IMR-90 (cell line): ENCODE measurements at regions not wholly inside any gene's neighbourhood (a gene's known extent, or its start where the extent isn't known, plus 50 kb on each side); places are given as distances from the start of the nearest gene placed in this dataset.

ENCODE experiments used
- ATAC-seq: fragments of 200-7000 bp; cut with Tn5 transposase; 2 replicates; pipeline ENCODE4 v1.9.1; 2020; ENCODE audit warnings: low read depth, mild to moderate bottlenecking, moderate library complexity
- BruUV-seq: library from RNA; stranded (reverse); fragments of 400-500 nt; replicated peaks from 2 replicates; lab custom pipeline; 2021; lab: Mats Ljungman, UMichigan
- CTCF ChIA-PET: fragments of 300-600 bp; formaldehyde crosslinking; extraction: SDS; loops from one replicate; lab custom pipeline; 2021; ENCODE audit warnings: antibody characterized with exemption; lab: Yijun Ruan, JAX
- POLR2A ChIA-PET: fragments of 300-600 bp; sonication (Branson Sonifier 250); formaldehyde crosslinking; loops from one replicate; lab custom pipeline; 2022; ENCODE audit warnings: antibody characterized with exemption; ENCODE audit not compliant: unreplicated experiment; lab: Charles Lee
- DNase-seq: peaks from one replicate; pipeline ENCODE4 v3.0.0; 2013
- H2AFZ ChIP-seq: replicated peaks from 2 replicates; pipeline ENCODE3; 2013; ENCODE audit warnings: low read length, mild to moderate bottlenecking; ENCODE audit not compliant: poor library complexity
- H2AK5ac ChIP-seq: 2 replicates; pipeline ENCODE4 v1.6.1; 2013; ENCODE audit warnings: low read depth, low read length, inconsistent platforms
- H2AK9ac ChIP-seq: replicated peaks from 2 replicates; pipeline ENCODE3; 2013; ENCODE audit warnings: mild to moderate bottlenecking, low read depth, low read length, moderate library complexity; ENCODE audit not compliant: poor library complexity
- H2BK120ac ChIP-seq: 2 replicates; pipeline ENCODE4 v1.6.1; 2013; ENCODE audit warnings: low read depth, low read length, inconsistent platforms
- H2BK15ac ChIP-seq: 3 replicates; pipeline ENCODE4 v1.6.1; 2013; ENCODE audit warnings: low read depth, low read length, inconsistent platforms
- H2BK20ac ChIP-seq: 2 replicates; pipeline ENCODE4 v1.6.1; 2013; ENCODE audit warnings: low read depth, mild to moderate bottlenecking, inconsistent platforms, low read length, moderate library complexity
- H2BK5ac ChIP-seq: 2 replicates; pipeline ENCODE4 v1.6.1; 2013; ENCODE audit warnings: mild to moderate bottlenecking, low read depth, low read length, inconsistent platforms; ENCODE audit not compliant: poor library complexity, severe bottlenecking
- H3K14ac ChIP-seq: replicated peaks from 2 replicates; pipeline ENCODE4 v1.6.1; 2013; ENCODE audit warnings: low read depth, low read length, inconsistent platforms
- H3K18ac ChIP-seq: 2 replicates; pipeline ENCODE4 v1.6.1; 2013; ENCODE audit warnings: low read depth, low read length, control low read depth
- H3K23ac ChIP-seq: 2 replicates; pipeline ENCODE4 v1.6.1; 2013; ENCODE audit warnings: low read depth, low read length, inconsistent platforms
- H3K27ac ChIP-seq: 2 replicates; pipeline ENCODE4 v1.5.1; 2013; ENCODE audit warnings: mild to moderate bottlenecking, control low read depth, low read length; ENCODE audit not compliant: insufficient read depth
- H3K27me3 ChIP-seq: 2 replicates; pipeline ENCODE4 v1.6.1; 2013; ENCODE audit warnings: low read length; ENCODE audit not compliant: control insufficient read depth, insufficient read depth
- H3K36me3 ChIP-seq: 2 replicates; pipeline ENCODE4 v1.6.1; 2013; ENCODE audit warnings: low read length, mixed read lengths; ENCODE audit not compliant: control insufficient read depth, insufficient read depth
- H3K4ac ChIP-seq: 2 replicates; pipeline ENCODE4 v1.6.1; 2013; ENCODE audit warnings: low read depth, low read length, inconsistent platforms
- H3K4me1 ChIP-seq: 2 replicates; pipeline ENCODE4 v1.6.1; 2013; ENCODE audit warnings: low read length, mixed read lengths; ENCODE audit not compliant: control insufficient read depth, insufficient read depth
- H3K4me2 ChIP-seq: 2 replicates; pipeline ENCODE4 v1.6.1; 2013; ENCODE audit warnings: low read depth, mild to moderate bottlenecking, control low read depth, low read length, moderate library complexity
- H3K4me3 ChIP-seq: 2 replicates; pipeline ENCODE4 v1.5.1; 2013; ENCODE audit warnings: low read depth, mild to moderate bottlenecking, control low read depth, low read length, moderate library complexity; ENCODE audit not compliant: insufficient read depth
- H3K56ac ChIP-seq: 2 replicates; pipeline ENCODE4 v1.6.1; 2013; ENCODE audit warnings: low read length, inconsistent platforms; ENCODE audit not compliant: insufficient read depth; ENCODE audit errors: extremely low read depth
- H3K79me1 ChIP-seq, 2 experiments: 2 replicates each; pipeline ENCODE4 v1.6.1; 2013; ENCODE audit warnings: low read length in 2 of 2, inconsistent platforms in 1 of 2, low read depth in 1 of 2
- H3K9ac ChIP-seq: 2 replicates; pipeline ENCODE4 v1.6.1; 2013; ENCODE audit warnings: low read depth, low read length, control low read depth
- H3K9me1 ChIP-seq: 2 replicates; pipeline ENCODE4 v1.6.1; 2013; ENCODE audit warnings: low read length, inconsistent platforms; ENCODE audit not compliant: insufficient read depth
- H3K9me3 ChIP-seq: 2 replicates; pipeline ENCODE4 v1.6.1; 2013; ENCODE audit warnings: low read length; ENCODE audit not compliant: control insufficient read depth, insufficient read depth
- H4K20me1 ChIP-seq: 2 replicates; pipeline ENCODE4 v1.6.1; 2013; ENCODE audit warnings: low read length, inconsistent platforms; ENCODE audit not compliant: insufficient read depth
- H4K5ac ChIP-seq: 2 replicates; pipeline ENCODE4 v1.6.1; 2013; ENCODE audit warnings: mild to moderate bottlenecking, low read depth, low read length, control low read depth
- H4K8ac ChIP-seq, 2 experiments: 2 replicates each; pipeline ENCODE4 v1.6.1; 2013; ENCODE audit warnings: low read depth in 2 of 2, low read length in 2 of 2, control low read depth in 1 of 2, inconsistent platforms in 1 of 2
- H4K91ac ChIP-seq: 2 replicates; pipeline ENCODE4 v1.6.1; 2013; ENCODE audit warnings: low read depth, low read length, inconsistent platforms; ENCODE audit not compliant: insufficient read depth
- FOS ChIP-seq: fragments of 150-350 bp; IDR thresholded peaks from 2 replicates; pipeline ENCODE4 v1.6.1; 2016; ENCODE audit warnings: low read depth, low read length
- RAD21 ChIP-seq: IDR thresholded peaks from 2 replicates; pipeline ENCODE4 v1.6.1; 2012; ENCODE audit warnings: low read length, improper control_type of control experiment
- SMC3 ChIP-seq: fragments of 150-350 bp; IDR thresholded peaks from 2 replicates; pipeline ENCODE4 v1.6.1; 2016; ENCODE audit warnings: low read depth, mild to moderate bottlenecking, antibody characterized with exemption, low read length, moderate library complexity
- WGBS, 2 experiments: methylation state at CpG; one replicate each; pipeline versions ENCODE4 v1.1.5 to v1.1.7; 2013; ENCODE audit warnings: missing lambda C conversion rate in 2 of 2; ENCODE audit not compliant: insufficient read length in 1 of 2; ENCODE audit errors: extremely low coverage in 2 of 2; 5-methylcytosine and 5-hydroxymethylcytosine counted together
- dilution Hi-C: fragments of 300-500 bp; cut with HindIII; formaldehyde crosslinking; loops from one replicate; pipeline ENCODE4 v1.14.3; 2018; ENCODE audit warnings: low sequenced_read_pairs; ENCODE audit not compliant: unreplicated experiment
- in situ Hi-C: fragments of 300-500 bp; cut with MboI; formaldehyde crosslinking; loops from 3 replicates; pipeline ENCODE4 v1.14.3; 2019; ENCODE audit warnings: low sequenced_read_pairs, inconsistent platforms, mixed read lengths
- intact Hi-C: fragments of 100-400 bp; cut with micrococcal nuclease; formaldehyde crosslinking; loops from 2 replicates; pipeline ENCODE4 v1.10.0; 2022
- TF ChIP-seq, protein P1 (sequence below): conservative IDR thresholded peaks from 2 replicates; pipeline ENCODE4 v1.5.1; 2012; ENCODE audit warnings: mild to moderate bottlenecking, low read depth, low read length, improper control_type of control experiment

DNA sequence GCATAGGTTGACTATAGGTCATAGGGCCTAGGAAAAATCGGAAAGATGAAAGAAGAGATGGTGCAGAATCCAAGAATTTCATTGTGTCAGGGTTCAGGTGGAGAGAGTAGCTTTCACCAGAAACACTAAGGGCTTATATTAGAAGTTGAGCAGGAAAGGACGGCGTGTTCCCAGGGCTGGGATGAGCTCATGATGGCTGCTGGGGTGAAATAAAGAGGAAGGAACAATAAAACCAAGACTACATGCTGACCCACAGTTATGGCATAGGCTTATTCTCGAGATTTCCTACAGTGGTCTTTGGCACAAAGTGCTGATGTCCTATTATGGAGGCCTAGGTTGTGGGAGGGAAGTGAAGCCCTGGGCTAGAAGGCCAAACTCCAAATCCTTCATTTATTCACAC lies 195.8 kb downstream of the PTEN start:
- Histone ChIP-seq H2BK5ac (no peak overlapping the region), H3K9ac (no peak overlapping the region), H3K79me1 (no peaks in the 10 kb centered on the region; a peak in 1 of 4 replicates), H3K27me3 (no peaks in the 10 kb centered on the region), H2AK5ac (no peak overlapping the region), H3K4me1 (peaks cover 19% of the 10 kb centered on the region), H3K4me3 (no peak overlapping the region), H3K18ac (no peak overlapping the region), H2BK120ac (0 out of 2 replicates have a peak overlapping the region, but pooled peaks have one; percentile 17), H3K14ac (no peak overlapping the region), H3K56ac (no peak overlapping the region), H2BK15ac (no peak overlapping the region), H3K36me3 (no peaks in the 10 kb centered on the region), H2BK20ac (no peak overlapping the region), H4K5ac (no peak overlapping the region), H4K20me1 (0 out of 2 replicates have a peak, but pooled peaks cover 3% of the 10 kb centered on the region), H3K23ac (no peak overlapping the region), H3K9me3 (no peaks in the 10 kb centered on the region), H2AK9ac (no peak overlapping the region), H2AFZ (no peak overlapping the region), H3K27ac (no peak overlapping the region), H3K9me1 (peaks cover 14% of the 10 kb centered on the region), H4K91ac (no peak overlapping the region), H3K4ac (no peak overlapping the region), H3K4me2 (no peak overlapping the region), H4K8ac (no peak overlapping the region)
- TF ChIP-seq, protein P1, sequence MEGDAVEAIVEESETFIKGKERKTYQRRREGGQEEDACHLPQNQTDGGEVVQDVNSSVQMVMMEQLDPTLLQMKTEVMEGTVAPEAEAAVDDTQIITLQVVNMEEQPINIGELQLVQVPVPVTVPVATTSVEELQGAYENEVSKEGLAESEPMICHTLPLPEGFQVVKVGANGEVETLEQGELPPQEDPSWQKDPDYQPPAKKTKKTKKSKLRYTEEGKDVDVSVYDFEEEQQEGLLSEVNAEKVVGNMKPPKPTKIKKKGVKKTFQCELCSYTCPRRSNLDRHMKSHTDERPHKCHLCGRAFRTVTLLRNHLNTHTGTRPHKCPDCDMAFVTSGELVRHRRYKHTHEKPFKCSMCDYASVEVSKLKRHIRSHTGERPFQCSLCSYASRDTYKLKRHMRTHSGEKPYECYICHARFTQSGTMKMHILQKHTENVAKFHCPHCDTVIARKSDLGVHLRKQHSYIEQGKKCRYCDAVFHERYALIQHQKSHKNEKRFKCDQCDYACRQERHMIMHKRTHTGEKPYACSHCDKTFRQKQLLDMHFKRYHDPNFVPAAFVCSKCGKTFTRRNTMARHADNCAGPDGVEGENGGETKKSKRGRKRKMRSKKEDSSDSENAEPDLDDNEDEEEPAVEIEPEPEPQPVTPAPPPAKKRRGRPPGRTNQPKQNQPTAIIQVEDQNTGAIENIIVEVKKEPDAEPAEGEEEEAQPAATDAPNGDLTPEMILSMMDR = no peak
- TF ChIP-seq FOS (no peak), SMC3 (no peak), RAD21 (no peak)
- intact Hi-C loops = no loop called here
- ChIA-PET POLR2A (no interaction called here), CTCF (no interaction called here)
- WGBS, 2 experiments = 76% methylated on average over 3 of the region's 4 CpGs; no CpG with 5 or more reads in 1 of the 2 experiments
- no peak for DNase-seq
- no TSS peak for BruUV-seq
- ATAC-seq = no peak
- in situ Hi-C loops = no loop called here
- dilution Hi-C loops = no loop called here
